DMS114 treated with DMSO at 0.1 percent for 48 hours (cell line): ENCODE measurements at regions not wholly inside any gene's neighbourhood (a gene's known extent, or its start where the extent isn't known, plus 50 kb on each side); places are given as distances from the start of the nearest gene placed in this dataset.
"Not testable (repeated sequence)": the region's sequence is repeated elsewhere in the genome, so short reads cannot be mapped to it uniquely, and the experiment has no call there.

Experiments
- DNase-seq: peaks from one replicate; lab custom pipeline; 2025; ENCODE audit not compliant: unreplicated experiment; lab: John Stamatoyannopoulos, UW

- no peak for DNase-seq
These were observed 161.1 kb upstream of the CXADR start for GRCh38 chr21:17351766-17352165.

GRCh38 chr21:17352996-17353655 is 159.7 kb upstream of the CXADR start:
- DNase-seq: no peak

- DNase-seq: no peak
These were observed 153.1 kb upstream of the CXADR start for GRCh38 chr21:17359781-17360180.

- no peak for DNase-seq
These were observed 144.0 kb upstream of the CXADR start for GRCh38 chr21:17368748-17369363.

GRCh38 chr21:17370263-17370662 is 142.6 kb upstream of the CXADR start:
- no peak for DNase-seq

- DNase-seq: no peak
These were observed 141.9 kb upstream of the CXADR start for GRCh38 chr21:17370916-17371315.

GRCh38 chr21:17371450-17371849 is 141.4 kb upstream of the CXADR start:
- no peak for DNase-seq

- DNase-seq: no peak
These were observed 140.6 kb upstream of the CXADR start for GRCh38 chr21:17372200-17372599.

- DNase-seq: no peak
These were observed 126.3 kb upstream of the CXADR start for GRCh38 chr21:17386498-17386897.

GRCh38 chr21:17387030-17387617 is 125.7 kb upstream of the CXADR start:
- peak; percentile 57 for DNase-seq

GRCh38 chr21:17388226-17388625 is 124.6 kb upstream of the CXADR start:
- DNase-seq: no peak

GRCh38 chr21:17389311-17389710 is 123.5 kb upstream of the CXADR start:
- DNase-seq: no peak

GRCh38 chr21:17390569-17390968 is 122.3 kb upstream of the CXADR start:
- no peak for DNase-seq

GRCh38 chr21:17391811-17392340 is 121.0 kb upstream of the CXADR start:
- DNase-seq: no peak

GRCh38 chr21:17393413-17393812 is 119.4 kb upstream of the CXADR start:
- DNase-seq: no peak

GRCh38 chr21:17396948-17397347 is 115.9 kb upstream of the CXADR start:
- DNase-seq: no peak

- no peak for DNase-seq
These were observed 115.1 kb upstream of the CXADR start for GRCh38 chr21:17397703-17398102.

GRCh38 chr21:17398954-17399353 is 113.9 kb upstream of the CXADR start:
- DNase-seq: not testable (repeated sequence)

GRCh38 chr21:17402937-17403336 is 109.9 kb upstream of the CXADR start:
- DNase-seq: no peak

- no peak for DNase-seq
These were observed 106.6 kb upstream of the CXADR start for GRCh38 chr21:17406202-17406601.

- DNase-seq: no peak
These were observed 98.1 kb upstream of the CXADR start for GRCh38 chr21:17414766-17415165.

- no peak for DNase-seq
These were observed 96.7 kb upstream of the CXADR start for GRCh38 chr21:17416139-17416538.
